GM12872 (cell line): ENCODE measurements at regions not wholly inside any gene's neighbourhood (a gene's known extent, or its start where the extent isn't known, plus 50 kb on each side); places are given as distances from the start of the nearest gene placed in this dataset.

Experiments used
- CTCF ChIP-seq: IDR thresholded peaks from 3 replicates; pipeline ENCODE4 v1.5.1; 2011; ENCODE audit warnings: low read depth, mild to moderate bottlenecking, low read length, moderate library complexity; ENCODE audit not compliant: insufficient read depth

GRCh38 chr6:79775222-79775621, 144.1 kb downstream of the SH3BGRL2 start:
- TF ChIP-seq CTCF = no peak

GRCh38 chr6:79764747-79765146, 133.6 kb downstream of the SH3BGRL2 start:
- no peak for TF ChIP-seq CTCF

GRCh38 chr6:79763301-79763700, 132.2 kb downstream of the SH3BGRL2 start:
- no peak for TF ChIP-seq CTCF

- TF ChIP-seq CTCF = no peak
Measured at GRCh38 chr6:79762370-79762769, 131.2 kb downstream of the SH3BGRL2 start.

- TF ChIP-seq CTCF = no peak
Measured at GRCh38 chr6:79756496-79756895, 125.4 kb downstream of the SH3BGRL2 start.

GRCh38 chr6:79755967-79756366, 124.8 kb downstream of the SH3BGRL2 start:
- TF ChIP-seq CTCF = no peak
